Epithelial cell of esophagus (primary cell): ENCODE measurements at regions not wholly inside any gene's neighbourhood (a gene's known extent, or its start where the extent isn't known, plus 50 kb on each side); places are given as distances from the start of the nearest gene placed in this dataset.

ENCODE experiments used
- DNase-seq: peaks from one replicate; pipeline ENCODE4 v3.0.0; 2010; ENCODE audit warnings: low read depth
- H3K4me3 ChIP-seq: 2 replicates; pipeline ENCODE4 v1.5.1; 2011; ENCODE audit warnings: mild to moderate bottlenecking, low read length, control low read depth
- TF ChIP-seq, protein P1 (sequence below): IDR thresholded peaks from 2 replicates; pipeline ENCODE4 v1.5.1; 2011; ENCODE audit warnings: low read depth, mild to moderate bottlenecking, low read length, control low read depth, inconsistent platforms; ENCODE audit not compliant: insufficient read depth; ENCODE audit errors: missing control alignments

DNA sequence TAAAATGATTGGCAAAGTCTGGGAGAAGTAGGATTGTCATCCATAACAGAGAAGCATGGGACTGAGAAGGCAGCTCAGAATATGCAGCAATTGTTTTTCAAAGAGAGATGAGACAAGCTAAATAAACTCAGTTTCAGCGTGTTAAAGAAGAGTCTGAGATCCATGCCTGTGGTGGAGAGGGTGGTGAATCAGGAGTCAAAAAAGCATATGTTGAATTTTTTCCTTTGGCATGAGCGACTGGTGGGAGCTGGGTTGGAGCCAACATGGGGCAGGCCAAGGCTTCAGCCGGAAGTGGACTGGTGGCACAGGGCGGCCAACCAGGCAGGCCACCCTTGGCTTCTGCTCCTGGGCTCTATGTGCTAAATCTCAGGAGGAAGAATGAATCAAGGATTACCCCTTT lies 102.0 kb downstream of the SST start:
- no peak for DNase-seq
- TF ChIP-seq, protein P1, sequence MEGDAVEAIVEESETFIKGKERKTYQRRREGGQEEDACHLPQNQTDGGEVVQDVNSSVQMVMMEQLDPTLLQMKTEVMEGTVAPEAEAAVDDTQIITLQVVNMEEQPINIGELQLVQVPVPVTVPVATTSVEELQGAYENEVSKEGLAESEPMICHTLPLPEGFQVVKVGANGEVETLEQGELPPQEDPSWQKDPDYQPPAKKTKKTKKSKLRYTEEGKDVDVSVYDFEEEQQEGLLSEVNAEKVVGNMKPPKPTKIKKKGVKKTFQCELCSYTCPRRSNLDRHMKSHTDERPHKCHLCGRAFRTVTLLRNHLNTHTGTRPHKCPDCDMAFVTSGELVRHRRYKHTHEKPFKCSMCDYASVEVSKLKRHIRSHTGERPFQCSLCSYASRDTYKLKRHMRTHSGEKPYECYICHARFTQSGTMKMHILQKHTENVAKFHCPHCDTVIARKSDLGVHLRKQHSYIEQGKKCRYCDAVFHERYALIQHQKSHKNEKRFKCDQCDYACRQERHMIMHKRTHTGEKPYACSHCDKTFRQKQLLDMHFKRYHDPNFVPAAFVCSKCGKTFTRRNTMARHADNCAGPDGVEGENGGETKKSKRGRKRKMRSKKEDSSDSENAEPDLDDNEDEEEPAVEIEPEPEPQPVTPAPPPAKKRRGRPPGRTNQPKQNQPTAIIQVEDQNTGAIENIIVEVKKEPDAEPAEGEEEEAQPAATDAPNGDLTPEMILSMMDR: no peak
- H3K4me3 ChIP-seq: no peak overlapping the region

DNA sequence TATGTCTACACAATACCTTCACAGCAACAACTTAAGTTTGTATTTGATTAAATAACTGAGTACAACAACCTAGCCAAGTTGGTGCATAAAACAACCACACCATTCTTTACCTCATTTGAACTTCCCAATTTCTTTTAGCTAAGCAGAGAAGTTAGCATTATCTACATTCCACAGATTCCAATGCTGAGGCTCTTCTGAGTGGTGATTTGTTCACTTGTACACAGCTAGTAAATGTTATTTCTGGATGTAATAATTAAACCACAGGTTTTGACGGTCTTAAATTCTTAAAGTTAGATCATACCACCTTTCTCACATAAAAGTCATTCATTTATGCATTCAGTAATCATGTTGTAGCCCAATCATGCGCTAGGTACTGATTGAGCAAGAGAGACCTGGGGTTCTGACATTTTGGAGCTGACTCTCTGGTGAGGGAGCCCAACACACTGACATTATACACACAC lies 102.5 kb downstream of the SST start:
- no peak for DNase-seq
- no peak overlapping the region for H3K4me3 ChIP-seq
- TF ChIP-seq, protein P1: no peak

DNA sequence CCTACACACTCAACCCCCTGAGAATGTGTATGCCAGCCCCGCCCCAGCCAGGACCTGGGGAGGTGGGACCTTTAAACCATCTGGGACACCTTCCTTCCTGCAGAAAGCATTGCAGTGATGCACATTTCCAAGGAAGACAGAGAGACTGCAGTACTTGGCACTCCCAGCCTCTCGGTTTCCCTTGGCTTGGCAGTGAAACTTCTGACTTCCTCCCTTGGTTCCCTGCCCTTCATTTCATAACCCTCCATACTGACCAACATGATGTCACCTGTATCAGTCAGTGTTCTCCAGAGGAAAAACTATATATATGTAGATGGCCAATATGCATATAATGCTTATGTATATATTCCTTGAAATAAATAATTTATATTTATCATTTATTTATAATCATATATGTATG lies 103.2 kb downstream of the SST start:
- no peak for DNase-seq
- H3K4me3 ChIP-seq: no peak overlapping the region
- TF ChIP-seq, protein P1: no peak

DNA sequence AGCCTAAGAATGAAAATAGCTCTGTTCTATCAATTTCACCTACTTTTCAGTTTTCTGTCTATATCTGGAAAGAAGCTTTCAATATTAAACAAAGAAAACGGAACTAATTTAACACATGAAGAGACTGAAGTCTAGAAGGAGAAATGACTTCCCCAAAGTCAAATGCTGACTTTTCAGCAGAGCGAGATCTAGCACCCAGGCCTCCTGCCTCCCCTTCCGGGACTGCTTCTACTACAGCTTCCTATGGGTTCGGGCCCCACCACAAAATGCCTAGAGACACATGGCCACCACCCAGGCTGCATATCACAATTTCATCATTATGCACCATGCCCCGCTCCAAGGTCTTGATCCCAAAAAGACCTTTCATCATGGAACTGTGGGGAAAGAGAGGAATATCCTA lies 104.5 kb downstream of the SST start:
- H3K4me3 ChIP-seq: no peak overlapping the region
- no peak for DNase-seq
- TF ChIP-seq, protein P1: no peak

DNA sequence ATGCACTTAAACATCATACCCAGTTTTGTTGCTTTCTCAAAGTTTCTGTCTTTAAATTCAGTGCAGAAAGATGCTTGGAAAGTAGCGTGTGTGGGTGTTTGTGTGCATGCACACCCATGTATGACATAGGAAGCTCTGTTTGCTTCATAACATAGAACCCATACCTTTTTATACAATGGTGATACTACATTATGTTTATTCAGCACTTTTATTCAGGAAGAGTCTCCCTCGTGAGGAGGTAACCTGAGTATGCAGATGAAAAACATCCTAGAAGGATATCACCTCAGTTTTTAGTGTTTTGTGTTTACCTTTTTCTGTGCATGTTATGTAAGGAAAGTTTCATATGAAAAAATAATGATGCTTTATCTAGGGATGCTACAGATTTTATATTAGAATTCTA lies 111.2 kb downstream of the SST start:
- no peak for DNase-seq
- H3K4me3 ChIP-seq: no peak overlapping the region
- TF ChIP-seq, protein P1: no peak

DNA sequence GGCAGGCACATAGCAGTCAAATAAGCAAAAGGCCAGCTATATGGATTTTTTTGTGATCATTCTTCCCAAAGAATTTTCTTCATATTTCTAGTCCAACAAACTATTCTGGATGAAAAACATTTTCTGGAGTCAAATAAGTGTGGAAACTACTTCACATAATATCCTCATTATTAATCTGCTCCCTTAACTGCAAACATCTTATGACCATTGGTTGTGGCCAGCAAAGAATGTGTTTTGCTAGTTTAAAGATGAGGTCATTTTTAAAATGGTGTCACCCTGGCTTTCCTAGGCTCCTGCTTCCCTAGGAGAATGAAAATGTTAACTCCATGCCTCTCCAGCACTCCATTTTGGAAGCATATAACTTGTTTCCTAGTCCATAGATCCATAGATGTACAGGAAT lies 118.8 kb downstream of the SST start:
- TF ChIP-seq, protein P1: no peak
- no peak overlapping the region for H3K4me3 ChIP-seq
- no peak for DNase-seq

DNA sequence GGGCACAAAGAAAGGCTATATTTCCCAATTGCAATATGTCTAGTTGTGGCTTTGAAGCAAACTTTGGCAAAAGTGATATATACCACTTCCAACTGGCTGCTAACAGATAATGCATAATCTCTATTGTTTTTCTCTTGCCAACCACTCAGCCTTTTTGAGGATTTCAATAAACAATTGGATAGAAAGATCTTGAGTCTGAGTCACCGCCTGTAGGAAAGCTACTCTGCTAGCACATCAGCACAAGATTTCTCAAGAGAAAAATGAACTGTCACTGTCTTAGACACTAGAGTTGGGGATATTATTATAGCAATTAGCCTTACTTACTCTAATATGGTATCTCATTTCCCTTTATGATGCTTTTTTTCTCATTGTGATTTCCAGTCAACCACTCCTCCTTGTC lies 119.7 kb downstream of the SST start:
- no peak overlapping the region for H3K4me3 ChIP-seq
- TF ChIP-seq, protein P1: no peak
- no peak for DNase-seq
